K562 (cell line): ENCODE measurements at regions not wholly inside any gene's neighbourhood (a gene's known extent, or its start where the extent isn't known, plus 50 kb on each side); places are given as distances from the start of the nearest gene placed in this dataset.

Source experiments
- ATAC-seq: fragments of 200-7000 bp; cut with Tn5 transposase; 3 replicates; pipeline ENCODE4 v1.9.1; 2020; ENCODE audit warnings: moderate library complexity
- BruUV-seq: library from RNA; stranded (reverse); fragments of 400-500 nt; replicated peaks from 2 replicates; lab custom pipeline; 2021; lab: Mats Ljungman, UMichigan
- CTCF ChIA-PET: fragments of 300-600 bp; formaldehyde crosslinking; extraction: SDS; loops from one replicate; lab custom pipeline; 2021; ENCODE audit warnings: low intra/inter-chr PET ratio; lab: Yijun Ruan, JAX
- POLR2A ChIA-PET: fragments of 300-600, 350-650 bp; sonication (Branson Sonifier 250); formaldehyde crosslinking; extraction: SDS; loops from one replicate; lab custom pipeline; 2021; ENCODE audit warnings: antibody characterized with exemption, inconsistent platforms; lab: Yijun Ruan, JAX
- DNase-seq, 4 experiments: peaks; one replicate each; pipeline versions ENCODE4 v3.0.0 to v3.0.0-alpha.2; 2011 to 2018; ENCODE audit warnings: low spot score in 3 of 4, mixed read lengths in 3 of 4; ENCODE audit errors: extremely low read depth in 1 of 4
- FAIRE-seq: peaks from 2 replicates; lab custom pipeline; 2011; peaks lifted over from hg19 to GRCh38; lab: Jason Lieb, UNC
- H2AFZ ChIP-seq: 2 replicates; pipeline ENCODE4 v1.6.0; 2011; ENCODE audit warnings: low read depth, low read length, control low read depth, inconsistent platforms
- H3K27ac ChIP-seq: fragments of 200-600 bp; 3 replicates; pipeline ENCODE4 v1.8.0; 2011; ENCODE audit warnings: low read depth, mild to moderate bottlenecking, control low read depth, inconsistent platforms, low read length, moderate library complexity, mixed read lengths; ENCODE audit errors: extremely low read depth
- H3K27me3 ChIP-seq, 2 experiments: fragments of 300-600 bp in 1 of 2; 2 replicates in 1 of 2; 3 replicates in 1 of 2; pipeline versions ENCODE4 v1.6.0 to v1.8.0; 2011; ENCODE audit warnings: inconsistent platforms in 2 of 2, low read length in 2 of 2, mild to moderate bottlenecking in 1 of 2, mixed read lengths in 1 of 2, moderate library complexity in 1 of 2; ENCODE audit not compliant: control insufficient read depth in 2 of 2, insufficient read depth in 2 of 2
- H3K36me3 ChIP-seq: fragments of 300-600 bp; 3 replicates; pipeline ENCODE4 v1.8.0; 2011; ENCODE audit warnings: mild to moderate bottlenecking, low read length, inconsistent platforms; ENCODE audit not compliant: control insufficient read depth, insufficient read depth
- H3K4me1 ChIP-seq, 2 experiments: fragments of 200-600 bp in 1 of 2; replicated peaks in 1 of 2; 2 replicates in 1 of 2; 3 replicates in 1 of 2; pipeline versions ENCODE4 v1.5.1 to v1.8.0; 2011; ENCODE audit warnings: inconsistent platforms in 2 of 2, low read length in 2 of 2, mild to moderate bottlenecking in 1 of 2, mixed read lengths in 1 of 2, moderate library complexity in 1 of 2; ENCODE audit not compliant: control insufficient read depth in 2 of 2, insufficient read depth in 2 of 2
- H3K4me2 ChIP-seq: 2 replicates; pipeline ENCODE4 v1.6.1; 2011; ENCODE audit warnings: low read length, control low read depth, inconsistent platforms, mixed read lengths; ENCODE audit not compliant: insufficient read depth
- H3K4me3 ChIP-seq: fragments of 200-600 bp; sonication (generic), shearing (Covaris generic); 2 replicates; pipeline ENCODE4 v1.5.1; 2016; ENCODE audit warnings: control low read depth, inconsistent platforms
- H3K79me2 ChIP-seq: fragments of 200-600 bp; 3 replicates; pipeline ENCODE4 v1.8.0; 2011; ENCODE audit warnings: low read length, inconsistent platforms; ENCODE audit not compliant: control insufficient read depth, insufficient read depth
- H3K9ac ChIP-seq, 2 experiments: 2 replicates each; pipeline versions ENCODE4 v1.6.0 to v1.6.1; 2011; ENCODE audit warnings: low read depth in 2 of 2, low read length in 2 of 2, control low read depth in 1 of 2, inconsistent platforms in 1 of 2, mild to moderate bottlenecking in 1 of 2, mixed read lengths in 1 of 2; ENCODE audit not compliant: insufficient read depth in 1 of 2
- H3K9me1 ChIP-seq: one replicate; pipeline ENCODE4 v1.6.0; 2011; ENCODE audit warnings: inconsistent platforms, mild to moderate bottlenecking, low read length, moderate library complexity; ENCODE audit not compliant: control insufficient read depth, insufficient read depth
- H3K9me3 ChIP-seq: replicated peaks from 2 replicates; pipeline ENCODE4 v1.5.1; 2011; ENCODE audit warnings: low read depth, low read length, inconsistent platforms; ENCODE audit not compliant: control insufficient read depth, insufficient read depth
- H4K20me1 ChIP-seq: replicated peaks from 2 replicates; pipeline ENCODE4 v1.6.1; 2011; ENCODE audit warnings: low read length, inconsistent platforms, mixed read lengths; ENCODE audit not compliant: control insufficient read depth, insufficient read depth
- DPF2 ChIP-seq: fragments of 450-650 bp; IDR thresholded peaks from 2 replicates; pipeline ENCODE4 v1.6.1; 2016
- FIP1L1 ChIP-seq: fragments of 200-400 bp; formaldehyde crosslinking; IDR thresholded peaks from 2 replicates; pipeline ENCODE4 v1.6.1; 2018; ENCODE audit warnings: mild to moderate bottlenecking, low read depth, low read length; ENCODE audit not compliant: poor library complexity, severe bottlenecking
- HLTF ChIP-seq: fragments of 450-650 bp; IDR thresholded peaks from 2 replicates; pipeline ENCODE4 v1.6.1; 2016
- MAZ ChIP-seq, 2 experiments: fragments of 450-650 bp in 1 of 2; sonication (generic) in 1 of 2; formaldehyde crosslinking; IDR thresholded peaks in 1 of 2; conservative IDR thresholded peaks in 1 of 2; 2 replicates each; pipeline versions ENCODE4 v1.4.0 to v1.5.0; 2020; ENCODE audit warnings: mild to moderate bottlenecking in 1 of 2, missing genetic modification reagents in 1 of 2
- MCM3 ChIP-seq: fragments of 450-650 bp; IDR thresholded peaks from 2 replicates; pipeline ENCODE4 v1.6.1; 2016
- RHOXF2B ChIP-seq: fragments of 250-450 bp; sonication (Bioruptor Pico); conservative IDR thresholded peaks from 2 replicates; pipeline ENCODE4 v1.5.1; 2021
- RNF219 ChIP-seq: fragments of 250-450 bp; sonication (Bioruptor Pico); IDR thresholded peaks from 2 replicates; pipeline ENCODE4 v1.5.0; 2022; ENCODE audit warnings: mild to moderate bottlenecking
- SAFB2 ChIP-seq: fragments of 200-400 bp; formaldehyde crosslinking; IDR thresholded peaks from 2 replicates; pipeline ENCODE4 v1.6.1; 2018; ENCODE audit warnings: borderline replicate concordance, low read length, low read depth, moderate library complexity; ENCODE audit not compliant: severe bottlenecking
- TEAD2 ChIP-seq: fragments of 450-650 bp; IDR thresholded peaks from 2 replicates; pipeline ENCODE4 v1.6.1; 2016; ENCODE audit warnings: missing genetic modification characterization, control low read depth, missing compliant biosample characterization
- TFE3 ChIP-seq: fragments of 450-650 bp; formaldehyde crosslinking; IDR thresholded peaks from 2 replicates; pipeline ENCODE4 v1.4.0; 2020; ENCODE audit warnings: mild to moderate bottlenecking, mixed read lengths
- ZNF740 ChIP-seq, 3 experiments: fragments of 200-800 bp in 1 of 3; sonication (Bioruptor generic) in 1 of 3; sonication (generic) in 1 of 3; formaldehyde crosslinking in 1 of 3; IDR thresholded peaks; 2 replicates each; pipeline versions ENCODE4 v1.6.1 to v1.8.0; 2016 to 2022; ENCODE audit warnings: mild to moderate bottlenecking in 2 of 3, missing compliant biosample characterization in 2 of 3, missing genetic modification characterization in 2 of 3, missing genetic modification reagents in 1 of 3
- WGBS: fragments of 100-300 bp; shearing (Covaris generic); methylation state at CpG from one replicate; pipeline ENCODE4 v1.1.6; 2016; ENCODE audit warnings: low coverage, mixed read lengths; ENCODE audit not compliant: insufficient coverage; ENCODE audit errors: missing lambda C conversion rate; 5-methylcytosine and 5-hydroxymethylcytosine counted together
- in situ Hi-C: fragments of 300-500 bp; cut with MboI; formaldehyde crosslinking; loops from 4 replicates; pipeline ENCODE4 v1.15.0; 2018; ENCODE audit warnings: inconsistent platforms, mixed read lengths
- intact Hi-C: fragments of 100-400 bp; cut with micrococcal nuclease; formaldehyde crosslinking; loops from 2 replicates; pipeline ENCODE4 v1.14.2; 2022

GRCh38 chr6:168796106-168796505 lies 355.1 kb downstream of the SMOC2 start:
- no peak overlapping the region for H3K4me2 ChIP-seq
- in situ Hi-C loops: no loop called here
- H3K9ac ChIP-seq: no peak overlapping the region
- ChIA-PET POLR2A (interaction anchor here (1.7 kb wide), 1 partner anchor 10 kb away, joined by 5 read pairs; no protein-coding TSS in a partner anchor), CTCF (no interaction called here)
- no peaks in the 10 kb centered on the region for H3K36me3 ChIP-seq
- peaks cover 11 to 22% of the 10 kb centered on the region in 2 experiments; a peak in 3 of 5 replicates for H3K27me3 ChIP-seq
- no peak for ATAC-seq
- no peaks in the 10 kb centered on the region for H3K4me1 ChIP-seq
- BruUV-seq: no TSS peak
- H3K27ac ChIP-seq: no peak overlapping the region
- 0% methylated on average over 5 of the region's 8 CpGs for WGBS
- intact Hi-C loops: no loop called here
- no peak overlapping the region for H2AFZ ChIP-seq
- FAIRE-seq: no peak
- H3K9me1 ChIP-seq: no peaks in the 10 kb centered on the region
- H3K9me3 ChIP-seq: no peaks in the 10 kb centered on the region
- no peak for DNase-seq
- H3K4me3 ChIP-seq: no peak overlapping the region
- H4K20me1 ChIP-seq: no peaks in the 10 kb centered on the region
- no peaks in the 10 kb centered on the region for H3K79me2 ChIP-seq
- TF ChIP-seq HLTF (no peak), MAZ (CRISPR knock-in tag; conservative IDR thresholded peaks at IDR 0.05 in 1 of 2, IDR thresholded peaks at IDR 0.05 in 1 of 2) (no peak), DPF2 (no peak), MCM3 (no peak), FIP1L1 (no peak), TEAD2 (tag) (no peak), TFE3 (CRISPR knock-in tag) (no peak), RHOXF2B (no peak), SAFB2 (no peak), ZNF740 (CRISPR knock-in tag; IDR thresholded peaks at IDR 0.05) (no peak), ZNF740 (tag; IDR thresholded peaks at IDR 0.05) (no peak), RNF219 (no peak)
